Liver (tissue), 2 donors: ENCODE measurements at regions not wholly inside any gene's neighbourhood (a gene's known extent, or its start where the extent isn't known, plus 50 kb on each side); places are given as distances from the start of the nearest gene placed in this dataset.

Experiments
- CTCF ChIP-seq: fragments of 150-350 bp; IDR thresholded peaks from 2 replicates; pipeline ENCODE4 v1.5.1; 2017; ENCODE audit warnings: improper control_type of control experiment, low read depth, low read length; ENCODE audit not compliant: missing input control
- MAX ChIP-seq: IDR thresholded peaks from 2 replicates; pipeline ENCODE4 v1.6.1; 2016; ENCODE audit warnings: antibody characterized with exemption
- donor health status: healthy.

GRCh38 chr17:53166731-53167130 lies 656.0 kb upstream of the KIF2B start:
- TF ChIP-seq CTCF (no peak), MAX (no peak)
